ENCODE measurements at regions not wholly inside any gene's neighbourhood (a gene's known extent, or its start where the extent isn't known, plus 50 kb on each side); places are given as distances from the start of the nearest gene placed in this dataset.

- Histone ChIP-seq H3K36me3 (ENCODE audit: control insufficient read depth in 2 of 3, insufficient read depth in 3 of 3, low read length in 3 of 3) (no peaks in the 10 kb centered on the region), H3K27ac (ENCODE audit: low read depth, low read length) (no peak overlapping the region), H3K4me3 (ENCODE audit: low read length) (no peak overlapping the region), H3K27me3 (ENCODE audit: control insufficient read depth in 2 of 2, insufficient read depth in 2 of 2, low read length in 2 of 2) (no peaks in the 10 kb centered on the region), H3K4me1 (ENCODE audit: control insufficient read depth in 2 of 2, insufficient read depth in 2 of 2, low read length in 2 of 2) (peaks cover 0 to 24% of the 10 kb centered on the region in 2 donors), H3K9me3 (ENCODE audit: control insufficient read depth in 2 of 3, low read length in 3 of 3) (no peaks in the 10 kb centered on the region)
- Mint-ChIP-seq H3K9me3 (no peaks in the 10 kb centered on the region), H3K36me3 (peaks cover 0 to 2% (median 0%) of the 10 kb centered on the region in 5 donors), H3K27me3 (no peaks in the 10 kb centered on the region), H3K27ac (peak overlapping the region; percentile 32 to 94 (median 80)), H3K4me1 (peaks cover 18 to 43% (median 32%) of the 10 kb centered on the region in 7 donors), H3K4me3 (peak overlapping the region in 9 of 10 donors; percentile 42 to 75 (median 69))
- ChIA-PET CTCF (interaction anchor here (0.6 kb wide), 1 partner anchor 109 kb away, joined by 3 read pairs; no protein-coding TSS in a partner anchor), POLR2A (interaction anchor here (1.2 kb wide), 1 partner anchor 10 kb away, joined by 3 read pairs; no protein-coding TSS in a partner anchor)
- intact Hi-C loops (cut with micrococcal nuclease) = loop anchor here in 1 of 2 donors (2.0 to 5.0 kb wide), 2 partner anchors 60 to 75 kb away; no protein-coding TSS in a partner anchor
- ATAC-seq (peak; percentile 75), DNase-seq (no peak)
Observed at GRCh38 chr9:105052346-105052745, 124.4 kb upstream of the ABCA1 start.

- CTCF ChIA-PET = interaction anchor here (0.6 kb wide), 1 partner anchor 108 kb away, joined by 3 read pairs; no protein-coding TSS in a partner anchor
- no peaks in the 10 kb centered on the region for H3K27me3 Mint-ChIP-seq
- H3K4me1 Mint-ChIP-seq = peaks cover 18 to 43% (median 32%) of the 10 kb centered on the region in 7 donors
- H3K36me3 Mint-ChIP-seq = peaks cover 0 to 2% (median 0%) of the 10 kb centered on the region in 5 donors
- DNase-seq (peak in 1 of 9 donors; percentile 27), ATAC-seq (peak; percentile 72)
- no peak overlapping the region for H3K27ac ChIP-seq (ENCODE audit: low read depth, low read length)
- no peaks in the 10 kb centered on the region for H3K36me3 ChIP-seq (ENCODE audit: control insufficient read depth in 2 of 3, insufficient read depth in 3 of 3, low read length in 3 of 3)
- peaks cover 0 to 24% of the 10 kb centered on the region in 2 donors for H3K4me1 ChIP-seq (ENCODE audit: control insufficient read depth in 2 of 2, insufficient read depth in 2 of 2, low read length in 2 of 2)
- POLR2A ChIA-PET = interaction anchor here (0.6 kb wide), 1 partner anchor 9 kb away, joined by 3 read pairs; no protein-coding TSS in a partner anchor
- peak overlapping the region in 7 of 9 donors; percentile 49 to 93 (median 78) for H3K27ac Mint-ChIP-seq
- H3K4me3 Mint-ChIP-seq = peak overlapping the region in 5 of 10 donors; percentile 27 to 73 (median 45)
- H3K4me3 ChIP-seq (ENCODE audit: low read length) = no peak overlapping the region
- no peaks in the 10 kb centered on the region for H3K9me3 ChIP-seq (ENCODE audit: control insufficient read depth in 2 of 3, low read length in 3 of 3)
- no peaks in the 10 kb centered on the region for H3K27me3 ChIP-seq (ENCODE audit: control insufficient read depth in 2 of 2, insufficient read depth in 2 of 2, low read length in 2 of 2)
- no peaks in the 10 kb centered on the region for H3K9me3 Mint-ChIP-seq
- intact Hi-C loops (cut with micrococcal nuclease) = loop anchor here in 1 of 2 donors (2.0 to 5.0 kb wide), 2 partner anchors 60 to 74 kb away; no protein-coding TSS in a partner anchor
Observed at GRCh38 chr9:105053209-105053652, 125.3 kb upstream of the ABCA1 start.

- Histone ChIP-seq H3K4me3 (ENCODE audit: low read length) (no peak overlapping the region), H3K36me3 (ENCODE audit: control insufficient read depth in 2 of 3, insufficient read depth in 3 of 3, low read length in 3 of 3) (no peaks in the 10 kb centered on the region), H3K4me1 (ENCODE audit: control insufficient read depth in 2 of 2, insufficient read depth in 2 of 2, low read length in 2 of 2) (peaks cover 0 to 24% of the 10 kb centered on the region in 2 donors), H3K27me3 (ENCODE audit: control insufficient read depth in 2 of 2, insufficient read depth in 2 of 2, low read length in 2 of 2) (no peaks in the 10 kb centered on the region), H3K27ac (ENCODE audit: low read depth, low read length) (no peak overlapping the region), H3K9me3 (ENCODE audit: control insufficient read depth in 2 of 3, low read length in 3 of 3) (no peaks in the 10 kb centered on the region)
- peaks cover 0 to 2% (median 0%) of the 10 kb centered on the region in 5 donors for H3K36me3 Mint-ChIP-seq
- peaks cover 0 to 1% (median 0%) of the 10 kb centered on the region in 11 donors for H3K9me3 Mint-ChIP-seq
- CTCF ChIA-PET = no interaction called here
- ATAC-seq (no peak), DNase-seq (no peak)
- peak overlapping the region in 3 of 9 donors; percentile 32 to 87 (median 48) for H3K27ac Mint-ChIP-seq
- POLR2A ChIA-PET = interaction anchor here (0.6 kb wide), 3 partner anchors 64 to 695 kb away, joined by 3 read pairs; no protein-coding TSS in a partner anchor
- H3K27me3 Mint-ChIP-seq = no peaks in the 10 kb centered on the region
- H3K4me3 Mint-ChIP-seq = no peak overlapping the region
- H3K4me1 Mint-ChIP-seq = peaks cover 18 to 40% (median 32%) of the 10 kb centered on the region in 7 donors
- intact Hi-C loops (cut with micrococcal nuclease) = loop anchor here in 1 of 2 donors (5.0 kb wide), 1 partner anchor 73 kb away; no protein-coding TSS in a partner anchor
Observed at GRCh38 chr9:105054491-105054890, 126.5 kb upstream of the ABCA1 start.

GRCh38 chr9:105055917-105056316, 128.0 kb upstream of the ABCA1 start:
- H3K4me1 Mint-ChIP-seq = peaks cover 15 to 35% (median 27%) of the 10 kb centered on the region in 7 donors
- Histone ChIP-seq H3K27ac (ENCODE audit: low read depth, low read length) (no peak overlapping the region), H3K9me3 (ENCODE audit: control insufficient read depth in 2 of 3, low read length in 3 of 3) (no peaks in the 10 kb centered on the region), H3K4me3 (ENCODE audit: low read length) (no peak overlapping the region), H3K27me3 (ENCODE audit: control insufficient read depth in 2 of 2, insufficient read depth in 2 of 2, low read length in 2 of 2) (no peaks in the 10 kb centered on the region), H3K36me3 (ENCODE audit: control insufficient read depth in 2 of 3, insufficient read depth in 3 of 3, low read length in 3 of 3) (no peaks in the 10 kb centered on the region), H3K4me1 (ENCODE audit: control insufficient read depth in 2 of 2, insufficient read depth in 2 of 2, low read length in 2 of 2) (peaks cover 0 to 21% of the 10 kb centered on the region in 2 donors)
- DNase-seq (no peak), ATAC-seq (no peak)
- no peak overlapping the region for H3K4me3 Mint-ChIP-seq
- peaks cover 0 to 1% (median 0%) of the 10 kb centered on the region in 11 donors for H3K9me3 Mint-ChIP-seq
- CTCF ChIA-PET = interaction anchor here (0.6 kb wide), 1 partner anchor 102 kb away, joined by 3 read pairs; no protein-coding TSS in a partner anchor
- no peak overlapping the region for H3K27ac Mint-ChIP-seq
- POLR2A ChIA-PET = no interaction called here
- peaks cover 0 to 1% (median 0%) of the 10 kb centered on the region in 5 donors for H3K27me3 Mint-ChIP-seq
- H3K36me3 Mint-ChIP-seq = no peaks in the 10 kb centered on the region
- intact Hi-C loops (cut with micrococcal nuclease) = no loop called here

GRCh38 chr9:105057551-105057950, 129.6 kb upstream of the ABCA1 start:
- peaks cover 5 to 21% (median 12%) of the 10 kb centered on the region in 7 donors for H3K4me1 Mint-ChIP-seq

GRCh38 chr9:105059252-105059651, 131.3 kb upstream of the ABCA1 start:
- H3K36me3 ChIP-seq (ENCODE audit: control insufficient read depth in 2 of 3, insufficient read depth in 3 of 3, low read length in 3 of 3) = no peaks in the 10 kb centered on the region
- ChIA-PET CTCF (no interaction called here), POLR2A (no interaction called here)
- Mint-ChIP-seq H3K4me3 (no peak overlapping the region), H3K4me1 (peaks cover 0 to 18% (median 9%) of the 10 kb centered on the region in 7 donors), H3K27ac (no peak overlapping the region), H3K9me3 (peaks cover 0 to 1% (median 0%) of the 10 kb centered on the region in 11 donors), H3K36me3 (no peaks in the 10 kb centered on the region), H3K27me3 (peaks cover 0 to 5% (median 0%) of the 10 kb centered on the region in 5 donors)
- peaks cover 0 to 8% of the 10 kb centered on the region in 2 donors for H3K4me1 ChIP-seq (ENCODE audit: control insufficient read depth in 2 of 2, insufficient read depth in 2 of 2, low read length in 2 of 2)
- H3K27me3 ChIP-seq (ENCODE audit: control insufficient read depth in 2 of 2, insufficient read depth in 2 of 2, low read length in 2 of 2) = no peaks in the 10 kb centered on the region
- intact Hi-C loops (cut with micrococcal nuclease) = no loop called here
- ATAC-seq (no peak), DNase-seq (no peak)
- no peaks in the 10 kb centered on the region for H3K9me3 ChIP-seq (ENCODE audit: control insufficient read depth in 2 of 3, low read length in 3 of 3)
- H3K4me3 ChIP-seq (ENCODE audit: low read length) = no peak overlapping the region
- no peak overlapping the region for H3K27ac ChIP-seq (ENCODE audit: low read depth, low read length)

More at GRCh38 chr9:105057551-105057950, 129.6 kb upstream of the ABCA1 start:
- peaks cover 0 to 5% (median 0%) of the 10 kb centered on the region in 5 donors for H3K27me3 Mint-ChIP-seq
- no peak overlapping the region for H3K27ac Mint-ChIP-seq
- DNase-seq = no peak
- Histone ChIP-seq H3K9me3 (ENCODE audit: control insufficient read depth in 2 of 3, low read length in 3 of 3) (no peaks in the 10 kb centered on the region), H3K36me3 (ENCODE audit: control insufficient read depth in 2 of 3, insufficient read depth in 3 of 3, low read length in 3 of 3) (no peaks in the 10 kb centered on the region), H3K4me1 (ENCODE audit: control insufficient read depth in 2 of 2, insufficient read depth in 2 of 2, low read length in 2 of 2) (peaks cover 0 to 5% of the 10 kb centered on the region in 2 donors), H3K27me3 (ENCODE audit: control insufficient read depth in 2 of 2, insufficient read depth in 2 of 2, low read length in 2 of 2) (no peaks in the 10 kb centered on the region), H3K27ac (ENCODE audit: low read depth, low read length) (no peak overlapping the region), H3K4me3 (ENCODE audit: low read length) (no peak overlapping the region)
- ChIA-PET CTCF (no interaction called here), POLR2A (no interaction called here)
- peaks cover 0 to 1% (median 0%) of the 10 kb centered on the region in 11 donors for H3K9me3 Mint-ChIP-seq
- intact Hi-C loops (cut with micrococcal nuclease) = no loop called here
- no peak overlapping the region for H3K4me3 Mint-ChIP-seq
- no peak for ATAC-seq
- no peaks in the 10 kb centered on the region for H3K36me3 Mint-ChIP-seq

Measured in naive thymus-derived CD4-positive, alpha-beta T cell (primary cell).